ENCODE measurements at regions not wholly inside any gene's neighbourhood (a gene's known extent, or its start where the extent isn't known, plus 50 kb on each side); places are given as distances from the start of the nearest gene placed in this dataset.
"Not testable (repeated sequence)": the region's sequence is repeated elsewhere in the genome, so short reads cannot be mapped to it uniquely, and the experiment has no call there.

GRCh38 chr1:19024532-19024931 lies 68.1 kb upstream of the IFFO2 start:
- DNase-seq: no peak

DNA sequence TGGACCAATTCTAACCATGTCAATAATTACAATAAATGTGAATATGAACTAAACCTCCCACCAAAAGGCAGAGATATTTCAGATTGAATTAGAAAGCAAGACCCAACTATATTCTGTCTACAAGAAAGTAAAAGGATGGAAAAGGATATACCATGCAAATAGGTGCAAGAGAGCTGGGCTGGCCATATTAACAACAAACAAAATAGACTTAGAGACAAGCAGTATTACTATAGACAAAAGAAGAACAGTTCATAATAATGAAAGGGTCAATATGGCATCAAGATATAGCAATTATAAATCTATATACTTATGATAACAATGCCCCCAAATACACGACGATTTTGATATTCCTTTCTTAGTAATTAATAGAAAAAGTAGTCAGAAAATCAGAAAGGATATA lies 67.3 kb upstream of the IFFO2 start:
- DNase-seq: no peak

DNA sequence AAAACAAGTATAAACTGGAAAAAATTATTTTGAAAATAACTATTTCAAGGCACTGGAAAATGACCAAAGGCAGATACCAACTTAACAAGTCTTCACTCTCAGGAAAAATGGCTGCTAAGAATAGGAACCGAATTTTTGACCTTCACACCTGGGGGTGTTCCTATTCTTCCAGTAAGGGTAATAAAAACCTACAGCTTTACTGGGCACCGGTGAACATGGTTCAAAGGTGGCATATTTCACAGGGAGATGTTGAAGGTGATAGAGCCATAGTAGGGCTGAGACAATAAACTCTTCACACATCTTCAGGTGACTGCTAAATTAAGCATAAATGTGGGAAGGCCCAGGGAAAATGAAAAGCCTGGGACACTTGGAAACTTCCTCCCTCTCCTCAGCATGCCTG lies 65.4 kb upstream of the IFFO2 start:
- no peak for DNase-seq

DNA sequence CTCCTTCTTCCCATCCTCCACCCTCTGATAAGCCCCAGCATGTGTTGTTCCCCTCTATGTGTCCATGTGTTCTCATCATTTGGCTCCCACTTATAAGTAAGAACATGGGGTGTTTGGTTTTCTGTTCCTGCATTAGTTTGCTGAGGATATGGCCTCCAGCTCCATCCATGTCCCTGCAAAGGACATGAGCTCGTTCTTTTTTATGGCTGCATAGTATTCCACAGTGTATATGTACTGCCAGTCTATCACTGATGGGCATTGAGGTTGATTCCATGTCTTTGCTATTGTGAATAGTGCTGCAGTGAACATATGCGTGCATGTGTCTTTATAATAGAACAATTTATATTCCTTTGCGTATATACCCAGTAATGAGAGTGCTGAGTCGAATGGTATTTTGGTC lies 62.8 kb upstream of the IFFO2 start:
- not testable (repeated sequence) for DNase-seq

DNA sequence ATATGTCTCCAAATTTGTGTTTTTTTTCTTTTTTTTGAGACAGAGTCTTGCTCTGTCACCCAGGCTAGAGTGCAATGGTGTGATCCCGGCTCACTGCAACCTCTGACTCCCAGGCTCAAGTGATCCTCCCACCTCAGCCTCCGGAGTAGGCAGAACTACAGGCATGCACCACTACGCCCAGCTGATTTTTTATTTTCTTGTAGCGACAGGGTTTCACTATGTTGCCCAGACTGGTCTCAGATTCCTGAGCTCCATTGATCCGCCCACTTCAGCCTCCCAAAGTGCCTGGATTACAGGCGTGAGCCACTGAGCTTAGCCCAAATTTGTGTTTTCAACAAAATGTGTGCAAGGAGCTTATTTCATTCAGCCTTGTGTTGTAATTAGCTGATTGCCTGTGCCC lies 59.0 kb upstream of the IFFO2 start:
- no peak for DNase-seq

DNA sequence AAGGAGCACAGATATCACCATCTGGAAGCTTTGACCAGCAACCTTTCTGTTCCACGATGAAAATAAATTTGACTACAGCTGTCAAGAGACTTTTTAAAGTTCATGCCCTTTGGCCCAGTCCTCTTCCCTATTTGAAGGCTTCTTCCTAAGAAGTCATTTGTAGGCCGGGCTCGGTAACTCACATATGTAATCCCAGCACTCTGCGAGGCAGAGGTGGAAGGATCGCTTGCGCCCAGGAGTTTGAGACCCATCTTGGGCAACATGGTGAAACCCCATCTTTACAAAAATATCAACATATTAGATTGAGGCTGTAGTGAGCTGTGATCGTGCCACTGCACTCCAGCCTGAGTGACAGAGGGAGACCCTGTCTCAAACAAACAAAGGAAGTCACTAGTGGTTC lies 58.3 kb upstream of the IFFO2 start:
- no peak for DNase-seq

- DNase-seq: no peak
Observed at GRCh38 chr1:19013826-19014548, 57.5 kb upstream of the IFFO2 start.

DNA sequence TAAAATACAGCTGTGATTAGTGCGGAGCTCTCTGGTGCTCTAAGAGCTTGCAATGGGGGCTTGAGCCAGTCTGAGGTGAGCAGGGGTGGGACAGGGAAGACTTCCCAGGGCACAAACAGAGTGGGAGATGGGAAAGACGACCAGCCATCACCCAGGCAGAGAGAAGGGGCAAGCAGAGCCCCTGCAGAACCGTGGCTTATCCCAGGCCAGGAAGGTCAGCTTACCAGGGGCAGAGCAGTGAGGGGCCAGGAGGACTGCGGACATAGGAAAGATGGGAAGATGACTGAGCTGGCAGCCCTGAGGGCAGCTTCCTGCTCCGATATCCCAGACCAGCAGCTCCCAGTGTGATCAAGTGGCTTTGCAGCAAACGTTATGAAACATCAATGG lies 55.4 kb upstream of the IFFO2 start:
- DNase-seq: no peak

DNA sequence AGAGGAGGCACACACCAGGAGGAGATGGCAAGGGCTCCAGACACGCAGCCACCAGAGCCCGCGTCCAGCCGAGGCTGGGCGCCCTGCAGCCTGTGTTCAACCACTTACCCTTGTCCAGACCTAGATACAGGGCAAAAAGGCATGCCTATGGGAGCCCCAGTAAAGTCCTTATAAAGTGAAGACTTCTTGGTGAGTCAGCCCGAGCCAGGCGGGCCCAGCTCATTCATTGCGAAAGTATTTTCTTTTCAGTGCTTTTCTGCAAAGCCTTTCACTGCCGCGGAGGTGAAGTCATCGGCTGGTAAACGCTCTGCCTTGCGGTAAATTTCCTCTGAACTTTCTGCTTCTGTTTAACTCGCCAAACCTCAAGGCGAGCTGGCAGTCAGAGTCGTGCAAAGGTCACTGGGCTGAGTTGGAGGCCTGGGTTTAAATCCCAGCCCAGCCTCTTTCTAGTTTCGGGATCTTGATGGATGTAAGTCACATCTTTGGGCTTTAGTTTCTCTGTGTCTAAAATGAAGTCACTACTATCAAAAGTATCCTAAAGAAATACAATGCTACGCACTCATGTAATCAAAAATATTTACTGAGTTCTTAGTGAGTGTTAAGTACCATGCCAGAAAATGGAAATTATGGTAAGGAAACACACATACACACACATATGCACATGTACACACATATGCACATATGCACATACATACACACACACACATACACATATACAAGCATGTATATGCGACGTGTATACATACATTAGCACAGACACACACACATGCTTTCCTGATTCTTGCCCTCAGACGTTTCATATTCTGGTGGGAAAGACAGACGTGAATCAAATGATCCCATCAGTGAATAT lies 54.7 kb upstream of the IFFO2 start:
- peak; percentile 80 for DNase-seq

- no peak for DNase-seq
Observed at GRCh38 chr1:19010503-19010902, 54.0 kb upstream of the IFFO2 start.

DNA sequence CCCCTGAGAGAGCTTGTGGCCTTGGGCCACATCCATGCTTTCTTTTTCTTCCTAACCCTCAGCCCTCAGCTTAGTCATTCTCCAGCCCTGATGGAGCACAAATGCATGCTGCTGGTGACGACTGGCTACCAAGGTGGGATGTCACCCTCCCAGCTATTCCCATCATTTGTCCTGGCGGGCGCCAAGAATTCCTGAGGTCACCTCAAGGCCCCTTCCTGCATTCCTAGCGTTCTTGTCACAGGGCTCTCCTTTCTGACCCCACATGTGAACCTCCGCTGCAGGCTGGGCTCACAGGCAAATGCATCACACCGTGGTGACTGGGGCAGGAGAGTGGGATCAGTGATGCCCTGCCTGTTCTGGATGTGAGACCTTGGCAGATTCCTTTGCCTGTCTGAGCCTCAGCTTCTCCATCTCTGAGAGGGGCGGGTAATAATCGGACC lies 53.4 kb upstream of the IFFO2 start:
- DNase-seq: no peak

DNA sequence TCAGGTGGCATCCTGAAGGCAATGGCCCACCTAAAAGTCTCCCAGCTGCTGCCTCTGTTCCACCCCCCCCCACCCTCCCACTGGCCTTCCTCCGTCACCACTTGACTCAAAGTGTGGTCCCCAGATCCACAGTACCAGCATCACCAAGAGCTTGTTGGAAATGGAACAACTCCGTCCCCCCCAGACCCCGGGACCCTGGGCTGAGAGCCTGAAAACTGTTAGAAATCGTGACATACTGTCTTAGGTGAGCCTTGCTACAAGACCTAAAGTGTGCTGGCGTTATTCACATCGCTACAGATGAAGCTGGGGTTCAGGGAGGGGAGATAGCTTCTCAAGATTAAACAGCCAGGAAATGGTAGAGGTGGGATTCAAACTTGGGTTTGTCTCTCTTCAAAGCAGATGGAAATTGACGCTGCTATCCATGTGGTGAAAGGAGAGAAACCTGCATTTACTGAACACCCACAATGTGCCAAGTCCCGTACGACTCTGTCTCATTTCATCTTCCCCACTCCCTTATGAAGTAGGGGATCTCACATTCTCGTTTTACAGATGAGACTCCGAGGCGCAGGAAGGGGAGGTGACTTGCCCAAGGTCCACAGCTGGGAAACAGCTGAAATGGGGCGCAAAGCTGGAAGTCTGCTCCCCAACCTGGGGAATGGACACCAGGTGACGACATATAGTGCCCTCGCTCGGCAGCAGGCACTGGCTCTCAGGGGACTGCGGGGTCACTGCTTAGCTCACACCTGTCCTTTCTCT lies 52.8 kb upstream of the IFFO2 start:
- no peak for DNase-seq

DNA sequence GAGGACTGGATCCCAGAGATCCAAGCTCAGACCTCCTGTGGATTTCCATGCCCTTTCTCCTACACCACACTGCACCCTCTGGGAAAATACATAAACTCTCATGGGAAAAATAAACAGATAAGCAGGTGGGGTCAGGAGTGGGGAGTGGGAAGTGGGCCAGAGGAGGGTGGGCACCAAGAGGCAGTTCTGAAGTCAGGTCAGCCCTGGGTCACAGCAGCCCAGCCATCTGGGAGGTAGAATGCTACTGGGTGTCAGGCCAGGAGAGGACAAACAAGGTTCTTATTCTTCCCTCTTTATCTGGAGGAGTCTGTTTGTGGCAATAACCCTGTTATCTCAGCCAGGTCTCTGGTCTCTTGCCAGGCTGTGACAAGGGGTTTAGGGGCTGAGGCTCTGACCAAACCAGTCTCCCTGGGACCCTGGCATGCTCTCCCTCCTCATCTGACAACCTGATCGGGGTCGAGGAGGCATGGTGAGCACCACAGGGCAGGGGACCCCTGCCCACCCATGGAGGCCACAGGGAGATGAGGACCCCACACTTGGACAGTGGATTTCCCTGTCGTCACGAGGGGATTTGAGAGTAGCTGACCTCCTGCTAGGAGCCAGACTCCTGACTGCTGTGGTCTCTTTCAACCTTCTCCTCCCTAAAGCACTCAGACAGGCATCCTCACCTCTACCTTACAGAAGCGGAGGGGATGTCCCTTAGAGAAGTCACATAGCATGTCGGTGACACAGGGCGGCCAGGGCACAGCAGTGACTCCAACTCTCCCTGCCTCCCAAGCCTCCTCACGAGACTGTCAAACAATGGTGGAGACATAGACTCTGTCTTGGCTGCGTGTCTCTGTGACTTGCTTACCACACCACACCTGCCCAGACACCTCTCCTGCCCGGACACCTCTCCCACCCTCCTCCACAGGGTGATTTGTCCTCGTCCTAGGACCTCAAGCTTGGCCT lies 51.3 kb upstream of the IFFO2 start:
- no peak for DNase-seq

DNA sequence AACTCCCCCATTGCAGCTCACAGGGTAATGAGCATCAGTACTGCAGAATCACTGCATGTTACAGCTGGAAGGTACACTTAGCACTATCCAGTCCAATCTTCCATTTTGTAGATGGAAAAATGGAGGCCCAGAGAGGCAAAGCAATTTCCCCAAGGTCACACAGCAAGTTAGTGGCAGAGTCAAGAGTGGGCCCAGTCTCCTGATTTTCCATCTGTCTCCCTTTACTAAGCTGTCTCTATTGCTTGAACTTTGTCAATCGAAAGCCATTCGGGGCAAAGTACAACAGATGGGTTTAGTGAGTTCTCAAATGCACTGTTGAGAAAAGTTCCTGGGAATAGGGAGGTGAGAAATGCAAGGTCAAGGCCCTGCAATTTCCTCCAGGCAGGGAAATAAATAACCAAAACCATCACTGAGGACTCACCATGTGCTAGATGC lies 50.4 kb upstream of the IFFO2 start:
- DNase-seq: no peak
